ENCODE measurements at regions not wholly inside any gene's neighbourhood (a gene's known extent, or its start where the extent isn't known, plus 50 kb on each side); places are given as distances from the start of the nearest gene placed in this dataset.

DNA sequence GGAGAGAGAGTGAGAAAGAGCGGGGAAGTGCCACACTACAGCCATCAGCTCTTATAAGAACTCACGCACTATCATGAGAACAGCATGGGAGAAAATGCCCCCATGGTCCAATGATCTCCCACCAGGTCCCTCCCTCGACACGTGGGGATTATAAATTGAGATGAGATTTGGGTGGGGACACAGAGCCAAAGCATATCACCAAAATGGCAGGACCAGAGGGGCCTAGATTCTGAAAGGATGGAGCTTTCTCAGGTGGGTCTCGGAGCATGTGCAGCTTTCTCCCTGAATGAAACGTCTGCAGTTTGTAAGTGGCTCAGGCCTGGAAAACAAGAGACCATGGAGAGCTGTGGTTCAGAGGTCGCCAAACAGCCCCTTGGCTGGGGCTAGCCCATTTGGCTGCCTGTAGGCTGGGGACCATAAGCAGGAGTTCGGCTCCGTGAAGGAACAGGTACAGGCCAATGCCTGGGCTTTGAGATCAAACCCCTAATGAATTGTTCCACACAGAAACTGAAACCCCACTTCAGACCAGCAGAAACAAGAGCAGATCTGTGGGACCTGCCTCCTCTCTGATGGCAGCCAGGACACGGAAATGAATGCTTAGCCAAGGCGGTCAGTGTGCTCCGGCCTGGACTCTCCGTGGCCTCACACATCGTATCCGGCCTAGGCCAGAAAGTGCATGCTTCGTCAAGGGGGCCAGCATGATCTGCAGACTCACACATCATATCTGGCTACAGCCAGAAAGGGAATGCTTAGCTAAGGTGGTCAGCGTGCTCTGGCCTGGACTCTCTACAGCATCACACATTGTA is 111.2 kb upstream of the TMEM18 start:
- no peak for DNase-seq (ENCODE audit: low spot score)

DNA sequence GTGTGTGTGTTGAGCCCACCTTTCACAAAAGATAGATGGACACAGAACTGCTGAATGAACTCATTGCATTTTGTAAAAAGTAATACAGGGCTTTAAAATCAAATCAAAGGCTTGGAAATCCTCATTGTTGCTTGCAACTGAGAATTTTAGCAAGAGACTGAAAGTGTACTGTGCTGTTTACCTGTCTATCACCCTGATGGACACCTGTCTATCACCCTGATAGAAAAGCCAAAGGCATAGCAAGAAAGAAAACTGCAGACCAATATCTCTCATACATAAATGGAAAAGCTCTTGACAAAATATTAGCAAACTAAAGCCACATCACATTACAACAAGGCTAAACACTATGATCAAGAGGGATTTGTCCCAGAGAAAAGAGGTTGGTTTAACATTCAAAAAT is 107.5 kb upstream of the TMEM18 start:
- no peak for DNase-seq (ENCODE audit: low spot score)

DNA sequence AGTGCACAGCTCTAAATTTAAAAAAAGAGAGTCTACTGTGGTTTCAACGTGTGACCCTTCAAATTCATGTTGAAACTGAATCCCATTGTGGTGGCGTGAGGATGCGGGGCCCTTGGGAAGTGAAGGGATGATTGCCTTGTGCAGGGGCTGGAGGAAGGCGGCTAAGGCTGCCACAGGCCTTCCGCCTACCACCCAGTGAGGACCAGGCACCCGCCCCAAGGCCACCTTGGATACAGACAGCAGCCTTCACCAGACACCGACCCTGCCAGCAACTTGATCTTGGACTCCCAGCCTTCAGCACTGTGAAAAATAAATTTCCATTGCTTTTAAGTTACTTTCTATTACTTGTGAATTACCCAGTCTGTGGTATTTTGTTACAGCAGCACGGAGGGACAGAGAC is 103.4 kb upstream of the TMEM18 start:
- DNase-seq (ENCODE audit: low spot score) = no peak

DNA sequence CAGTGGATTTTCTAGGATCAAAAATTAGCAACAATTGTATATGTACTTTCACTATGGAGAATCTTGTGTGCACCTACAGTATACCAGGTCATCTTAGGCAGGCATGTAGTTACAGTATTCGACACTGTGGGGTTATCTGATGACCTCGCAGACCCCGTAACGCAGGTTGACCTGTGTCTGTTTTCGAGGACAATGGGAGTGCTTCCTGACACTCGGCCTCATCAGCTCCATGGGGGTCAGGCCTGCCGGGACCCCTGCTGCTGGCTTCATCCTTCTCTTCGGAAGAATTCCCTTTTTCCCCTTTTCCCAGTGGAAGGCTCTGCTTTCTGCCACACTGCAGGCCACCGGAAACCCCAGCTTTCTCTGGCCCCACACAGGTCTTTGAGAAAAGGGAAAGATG is 102.8 kb upstream of the TMEM18 start:
- DNase-seq (ENCODE audit: low spot score) = no peak

DNA sequence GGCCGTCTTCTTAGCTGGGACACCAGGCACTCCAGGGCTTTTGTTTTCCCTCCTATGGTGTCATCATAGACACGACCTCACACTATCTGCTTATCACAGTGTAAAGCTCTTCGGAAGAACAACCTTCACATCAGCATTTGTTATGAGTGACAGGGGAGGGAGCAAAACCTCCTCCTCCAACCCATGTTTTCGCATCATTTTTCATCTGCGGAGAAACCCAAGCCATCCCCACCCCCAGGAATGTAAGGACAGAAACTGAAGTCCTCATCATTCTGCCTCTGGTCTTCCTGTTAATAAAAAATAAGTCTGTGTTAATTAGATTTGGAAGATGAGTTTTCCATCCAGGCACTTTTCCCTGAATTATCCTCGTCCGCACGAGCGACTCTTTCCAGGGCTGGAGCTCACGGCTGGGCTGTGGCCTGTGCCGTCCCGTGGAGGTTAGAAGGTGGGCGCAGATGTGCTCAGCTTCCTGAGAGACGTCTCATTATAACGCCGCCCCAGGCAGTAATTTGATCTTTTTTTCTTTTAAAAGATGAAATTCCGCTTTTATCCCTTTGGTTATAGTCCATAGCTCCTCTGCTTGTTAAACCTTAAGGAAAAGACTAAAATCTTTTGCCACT is 101.6 kb upstream of the TMEM18 start:
- no peak for DNase-seq (ENCODE audit: low spot score)

DNA sequence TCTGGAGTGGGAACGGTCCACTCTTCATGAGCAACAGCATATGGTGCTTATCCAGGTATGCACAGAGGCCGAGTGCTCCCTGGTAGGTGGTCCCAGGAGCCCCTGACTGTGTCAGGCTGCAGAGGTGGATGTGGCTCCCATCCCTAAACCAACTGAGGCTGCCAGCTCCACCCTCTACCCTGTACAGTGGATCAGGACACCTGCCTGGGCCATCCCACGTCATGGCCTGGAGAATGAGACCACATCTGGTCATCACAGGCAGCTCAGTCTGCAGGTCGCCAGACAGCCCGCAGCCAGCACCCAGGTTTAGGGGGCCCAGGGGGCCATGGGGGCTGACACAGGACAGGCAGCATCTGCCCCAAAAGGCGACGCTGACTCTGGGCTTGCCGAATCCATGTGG is 100.3 kb upstream of the TMEM18 start:
- DNase-seq (ENCODE audit: low spot score) = no peak

DNA sequence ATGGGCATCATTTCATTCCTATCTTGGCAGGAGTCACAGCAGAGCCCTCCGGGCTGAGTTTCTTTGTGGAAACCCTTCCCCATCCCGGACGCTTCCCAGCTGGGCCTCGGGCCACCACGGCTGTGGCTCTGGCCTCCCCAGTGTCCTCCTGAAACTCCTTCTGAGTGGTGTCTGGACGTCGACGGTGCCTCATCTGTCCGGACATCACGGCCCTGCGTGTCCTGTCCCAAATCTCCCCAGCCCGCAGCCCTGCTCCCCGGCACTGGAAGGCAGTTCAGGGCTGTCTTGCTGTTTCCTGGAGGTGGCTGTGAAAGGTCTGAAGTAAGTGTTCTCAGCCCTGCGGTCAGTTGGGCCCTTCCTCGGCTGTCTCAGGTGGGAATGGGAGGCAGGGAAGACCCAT is 99.8 kb upstream of the TMEM18 start:
- no peak for DNase-seq (ENCODE audit: low spot score)

DNA sequence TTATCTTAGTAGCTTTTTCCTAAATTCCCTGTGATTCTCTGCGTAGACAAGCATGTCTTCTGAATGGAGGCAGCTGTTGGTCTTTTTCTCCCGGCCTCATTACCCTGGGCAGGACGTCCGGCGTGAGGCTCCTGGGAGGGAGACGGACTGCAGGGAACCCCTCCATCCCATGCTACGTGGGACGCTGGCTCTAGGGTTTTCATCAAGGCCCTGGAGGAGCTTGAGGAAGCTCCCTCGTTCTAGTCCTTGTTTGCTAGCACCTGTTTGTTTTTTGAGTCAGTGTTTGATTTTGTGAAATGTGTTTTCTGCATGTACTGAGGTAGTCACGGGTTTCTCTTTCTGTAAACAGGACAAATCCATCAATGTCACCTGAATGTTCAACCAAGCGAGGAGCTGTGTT is 99.3 kb upstream of the TMEM18 start:
- no peak for DNase-seq (ENCODE audit: low spot score)

DNA sequence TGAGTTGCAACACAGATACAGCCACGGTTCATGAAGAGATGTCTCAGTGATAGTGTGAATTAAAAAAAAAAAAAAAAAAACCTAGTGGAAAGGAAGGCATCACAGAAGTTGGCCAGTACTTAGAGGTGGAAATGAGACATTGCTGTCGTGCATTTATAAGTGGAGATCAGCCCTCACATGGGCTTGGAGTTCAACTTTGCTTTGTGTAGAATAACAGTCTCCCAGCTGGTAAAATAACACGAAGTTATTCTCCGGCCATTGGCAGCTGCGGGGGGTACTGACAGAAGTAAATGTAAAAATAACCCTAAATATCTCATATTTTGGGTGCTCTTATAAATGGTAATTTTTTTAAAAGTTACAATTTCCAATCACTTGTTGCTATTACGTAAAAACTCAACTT is 98.8 kb upstream of the TMEM18 start:
- DNase-seq (ENCODE audit: low spot score) = no peak

DNA sequence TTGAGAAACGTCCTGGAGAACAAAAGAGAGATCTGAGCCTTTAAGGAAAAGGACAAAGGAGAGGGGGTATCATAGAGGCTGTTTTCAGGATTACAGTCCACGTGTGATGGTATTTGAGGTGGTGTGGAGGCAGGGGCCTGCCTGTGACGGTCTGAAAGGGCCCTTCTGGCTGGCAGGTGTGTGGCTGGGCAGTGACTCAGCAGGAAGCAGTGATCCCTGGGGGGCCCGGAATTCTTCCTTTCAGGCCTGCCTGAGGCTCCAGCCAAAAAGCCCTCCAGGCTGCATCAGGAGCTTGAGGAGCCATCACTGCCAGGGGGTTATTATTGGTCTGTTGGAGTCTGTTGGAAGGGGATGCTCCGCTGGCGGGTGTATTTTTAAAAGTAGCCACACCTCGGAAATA is 97.2 kb upstream of the TMEM18 start:
- no peak for DNase-seq (ENCODE audit: low spot score)

DNA sequence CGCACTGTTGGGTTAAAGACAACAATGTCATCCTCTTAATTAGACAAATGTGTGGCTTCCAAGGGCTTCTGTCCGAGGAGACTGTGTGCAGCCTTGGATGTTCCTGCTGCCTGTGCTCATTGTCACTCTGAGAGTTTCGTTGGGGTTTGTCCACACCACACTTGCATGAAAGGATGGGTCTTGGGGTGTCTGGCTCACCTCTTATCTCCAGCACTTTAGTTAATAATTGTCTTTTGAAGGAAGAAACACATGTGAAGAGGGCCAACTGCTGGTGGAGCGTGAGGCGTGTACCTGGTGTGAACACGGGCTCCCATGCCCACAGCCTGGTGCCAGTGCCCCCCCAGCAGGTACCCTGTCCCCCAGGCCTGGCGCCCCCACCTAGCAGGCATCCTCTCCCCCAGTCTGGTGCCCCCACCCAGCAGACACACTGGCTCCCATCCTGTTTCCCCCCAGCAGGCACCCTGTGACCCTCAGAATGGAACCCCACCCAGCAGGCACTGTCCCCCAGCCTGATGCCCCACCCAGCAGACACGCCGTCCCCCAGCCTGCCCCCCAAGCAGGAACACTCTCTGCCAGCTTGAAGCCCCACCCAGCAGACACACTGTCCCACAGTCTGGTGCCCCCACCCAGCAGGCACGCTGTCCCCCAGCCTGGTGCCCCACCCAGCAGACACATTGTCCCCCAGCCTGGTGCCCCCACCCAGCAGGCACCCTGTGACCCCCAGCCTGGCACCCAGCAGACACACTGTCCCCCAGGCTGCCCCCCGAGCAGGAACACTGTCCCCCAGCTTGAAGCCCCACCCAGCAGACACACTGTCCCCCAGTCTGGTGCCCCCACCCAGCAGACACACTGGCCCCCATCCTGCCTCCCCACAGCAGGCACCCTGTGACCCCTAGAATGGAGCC is 96.3 kb upstream of the TMEM18 start:
- no peak for DNase-seq (ENCODE audit: low spot score)

DNA sequence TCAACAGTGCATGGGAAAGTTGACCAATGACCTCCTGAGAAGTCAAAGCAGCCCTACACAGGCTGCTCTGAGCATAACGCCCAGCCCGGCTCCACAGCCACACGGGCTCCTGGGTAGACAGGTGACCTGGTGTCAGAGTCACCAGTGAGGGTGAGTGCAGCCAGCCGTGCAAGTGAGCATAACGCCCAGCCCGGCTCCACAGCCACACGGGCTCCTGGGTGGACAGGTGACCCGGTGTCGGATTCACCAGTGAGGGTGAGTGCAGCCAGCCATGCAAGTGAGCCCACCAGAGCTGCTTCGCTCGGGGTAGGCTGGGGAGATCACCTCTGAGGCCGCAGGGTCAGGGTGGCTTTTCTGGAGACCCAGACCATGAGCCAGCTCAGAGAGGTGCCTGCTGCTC is 94.3 kb upstream of the TMEM18 start:
- no peak for DNase-seq (ENCODE audit: low spot score)

DNA sequence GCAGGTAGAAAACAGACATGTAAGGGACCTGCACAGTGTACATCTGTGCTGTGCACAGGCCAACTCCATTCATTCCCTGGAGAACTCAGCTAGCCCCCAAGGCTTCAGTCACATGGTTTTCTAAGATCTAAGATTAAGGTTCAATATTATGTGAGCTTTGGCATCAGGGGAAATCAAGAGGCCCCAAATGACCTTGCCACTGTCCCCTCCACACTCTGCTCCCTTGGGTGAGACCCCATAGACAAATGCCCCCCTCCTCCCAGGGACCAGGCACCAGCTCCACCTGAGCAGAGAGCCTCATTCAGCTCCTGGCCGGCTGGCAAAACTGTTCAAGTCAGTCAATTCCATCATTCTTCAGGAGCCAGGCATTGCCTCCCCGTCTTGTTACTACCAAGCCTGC is 93.6 kb upstream of the TMEM18 start:
- DNase-seq (ENCODE audit: low spot score) = no peak

DNA sequence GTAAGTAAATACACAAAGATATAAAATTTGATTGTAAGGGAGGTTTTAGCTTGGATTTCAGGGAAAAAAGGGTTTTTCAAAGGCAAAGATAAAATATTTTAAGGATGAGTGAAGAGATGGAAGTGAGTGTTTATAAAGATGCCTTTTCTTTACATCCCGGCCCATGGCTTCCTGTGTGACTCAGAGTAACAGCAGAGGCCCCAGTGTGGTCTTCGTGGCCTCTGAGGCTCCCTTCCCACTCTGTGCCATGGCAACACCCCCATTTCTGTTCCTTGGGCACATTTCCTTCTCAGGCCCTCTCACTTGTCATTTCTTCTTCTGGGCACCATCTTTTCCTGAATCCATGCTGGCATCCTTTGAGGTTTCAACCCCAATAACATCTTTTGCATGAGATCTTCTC is 92.6 kb upstream of the TMEM18 start:
- DNase-seq (ENCODE audit: low spot score) = no peak

DNA sequence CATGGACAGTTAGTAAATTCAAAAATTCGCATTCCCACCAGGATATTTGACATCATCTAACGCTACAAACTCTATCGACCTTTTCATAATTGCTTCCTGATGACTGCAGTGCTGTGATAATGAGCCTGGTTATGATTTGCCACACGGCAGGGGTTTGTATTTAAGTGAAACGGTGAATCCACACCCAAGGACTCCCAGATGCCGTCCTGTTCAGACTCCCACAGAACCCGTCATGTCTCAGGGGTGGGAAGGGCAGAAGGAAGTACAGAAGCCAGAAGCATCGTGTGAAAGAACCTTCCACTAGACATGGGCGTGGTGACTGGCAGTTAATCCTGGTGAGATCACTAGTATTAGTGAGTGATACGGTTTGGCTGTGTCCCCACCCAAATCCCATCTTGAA is 91.2 kb upstream of the TMEM18 start:
- no peak for DNase-seq (ENCODE audit: low spot score)

DNA sequence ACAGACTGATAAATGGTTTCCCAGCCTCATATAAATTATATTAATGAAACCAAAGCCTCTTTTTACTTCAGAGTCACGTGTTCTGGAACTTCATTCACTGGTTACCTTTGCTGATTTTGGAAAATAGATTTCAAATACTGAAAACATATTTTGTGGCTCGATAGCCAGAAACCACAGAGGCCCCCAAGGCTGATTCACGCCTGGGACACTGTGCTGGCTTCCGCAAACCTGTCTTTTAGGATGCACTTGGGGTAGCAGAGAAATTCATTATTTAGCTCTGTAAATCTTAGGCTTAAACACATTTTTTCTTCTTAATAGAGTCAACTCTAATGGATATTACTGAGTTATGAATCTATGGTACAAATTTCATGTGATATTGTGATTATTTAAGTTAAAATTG is 90.7 kb upstream of the TMEM18 start:
- no peak for DNase-seq (ENCODE audit: low spot score)

DNA sequence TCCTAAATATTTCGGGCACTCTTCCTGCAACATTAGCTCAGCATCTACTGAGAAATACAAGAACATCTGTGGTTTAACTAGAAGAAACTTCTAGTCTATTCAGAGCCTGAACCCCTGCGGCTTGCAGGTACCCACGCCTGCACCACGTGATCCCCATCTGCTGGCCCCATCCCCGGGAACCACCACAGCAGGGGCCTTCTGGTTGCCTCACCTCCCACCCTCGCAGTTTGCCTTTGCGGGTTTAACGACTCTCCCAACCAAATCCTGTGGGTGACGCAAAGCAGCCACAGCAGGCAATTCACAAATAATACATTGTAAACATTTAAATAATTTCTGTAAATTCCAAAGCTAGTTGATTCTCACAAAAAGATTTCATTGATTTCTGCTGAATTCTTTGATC is 90.2 kb upstream of the TMEM18 start:
- no peak for DNase-seq (ENCODE audit: low spot score)

DNA sequence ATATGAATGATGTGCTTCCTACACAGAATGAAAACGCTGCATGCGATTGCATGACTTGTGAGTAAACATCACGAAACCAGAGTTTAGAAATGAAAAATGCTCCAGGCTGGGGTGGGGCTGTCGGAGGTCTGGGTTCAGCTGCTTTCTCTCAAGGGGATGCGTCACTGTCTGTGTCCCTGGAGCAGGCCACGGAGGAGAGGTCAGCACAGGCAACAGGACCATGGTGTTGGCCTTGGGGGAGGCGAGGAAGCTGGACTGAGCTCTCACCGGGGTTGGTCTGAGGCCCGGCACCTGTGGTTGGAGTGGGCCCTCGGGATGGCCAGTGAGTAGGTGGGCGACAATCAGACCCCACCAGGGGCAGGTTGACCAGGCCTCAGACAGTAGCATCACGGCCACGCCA is 89.0 kb upstream of the TMEM18 start:
- DNase-seq (ENCODE audit: low spot score) = no peak

DNA sequence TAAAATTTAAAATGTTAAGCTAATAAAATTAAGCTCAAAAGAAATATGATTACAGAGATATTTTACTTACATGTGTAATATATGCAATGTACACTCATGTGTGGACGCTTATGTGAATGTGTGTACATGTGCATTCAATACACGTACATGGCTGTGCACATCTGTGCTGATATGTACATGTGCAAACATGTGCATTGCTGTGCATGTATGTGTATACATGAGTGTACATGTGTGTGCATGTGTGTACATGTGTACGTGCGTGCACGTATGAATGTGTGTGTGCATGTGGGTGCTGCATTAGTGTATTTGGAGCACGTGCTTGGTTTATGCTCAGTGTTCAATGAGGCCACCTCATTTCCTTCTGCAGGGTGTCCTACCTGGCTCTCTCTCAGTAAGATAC is 88.2 kb upstream of the TMEM18 start:
- DNase-seq (ENCODE audit: low spot score) = no peak

DNA sequence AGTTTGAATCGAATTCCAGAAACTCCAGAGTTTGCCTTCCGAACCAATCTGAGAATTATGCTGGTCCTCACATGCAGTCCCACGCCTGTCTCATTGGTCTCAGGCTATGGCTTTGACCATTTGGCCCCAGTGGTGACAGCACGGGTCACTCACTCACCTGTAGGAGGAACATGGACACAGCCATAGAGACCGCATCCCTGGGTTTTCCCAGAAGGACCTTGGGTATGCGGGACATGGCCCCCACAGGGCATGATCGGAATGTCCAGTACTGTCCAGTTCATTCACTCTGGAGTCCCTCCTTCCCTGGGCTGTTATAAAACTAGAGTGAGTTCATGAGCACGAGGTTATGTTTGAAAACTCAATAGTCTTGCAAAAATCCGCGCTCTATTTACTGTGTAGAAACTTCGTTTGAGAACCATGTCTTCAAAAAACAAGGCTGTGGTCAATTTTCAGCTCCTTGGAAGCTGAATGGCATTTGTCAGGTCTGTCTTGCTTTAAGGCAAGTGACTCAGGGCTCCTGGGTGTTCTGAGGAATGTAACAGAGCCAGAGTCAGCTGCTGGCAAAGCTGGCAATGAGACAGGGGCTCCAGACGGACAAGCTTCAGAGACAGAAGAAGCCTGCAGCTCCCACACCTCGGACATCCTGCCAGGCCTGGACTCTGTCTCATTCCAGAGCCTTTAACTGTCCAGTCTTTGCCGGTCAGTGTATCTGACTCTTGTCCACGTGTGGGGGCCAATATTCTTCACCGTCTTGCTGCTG is 86.7 kb upstream of the TMEM18 start:
- DNase-seq (ENCODE audit: low spot score) = no peak

DNA sequence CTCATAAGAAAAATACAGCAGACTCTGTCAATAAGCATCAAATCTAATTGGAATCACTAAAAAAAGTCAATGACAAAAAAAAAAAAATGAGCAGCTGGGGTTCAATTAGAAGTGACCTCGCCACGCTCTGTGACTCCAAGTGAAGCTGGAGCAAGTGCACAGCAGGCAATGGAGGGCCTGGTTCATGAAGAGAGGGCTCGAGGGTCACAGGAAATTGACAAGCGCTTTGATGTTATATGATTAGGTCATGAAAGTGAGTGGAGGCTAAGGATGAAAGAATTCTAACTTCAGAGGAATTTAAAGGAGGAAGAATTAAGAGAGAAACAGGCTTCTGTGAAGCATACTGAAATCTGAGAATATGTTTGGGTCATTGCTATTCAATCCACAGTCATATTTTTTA is 85.4 kb upstream of the TMEM18 start:
- DNase-seq (ENCODE audit: low spot score) = no peak

DNA sequence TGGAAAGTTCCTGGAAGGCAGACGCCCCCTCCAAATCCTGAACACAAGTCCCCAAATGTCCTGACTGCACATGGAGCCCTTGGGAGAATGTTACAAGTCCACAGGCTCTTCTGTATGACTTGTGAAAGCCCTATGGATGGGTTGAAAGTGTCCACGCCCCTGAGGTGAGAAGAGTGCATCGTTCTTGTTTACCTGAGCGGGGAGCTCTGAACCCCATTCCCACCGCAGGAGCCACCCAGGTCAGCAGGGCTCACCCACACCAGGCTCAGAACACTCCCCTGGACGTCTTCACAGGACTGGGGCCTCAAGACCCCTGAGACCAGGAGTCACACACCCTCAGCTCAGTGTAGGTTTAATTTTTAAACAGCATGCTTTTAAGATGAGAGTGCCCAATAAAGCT is 84.2 kb upstream of the TMEM18 start:
- no peak for DNase-seq (ENCODE audit: low spot score)

Data from germinal center (tissue), 1 donor.